H1 (cell line): ENCODE measurements at regions not wholly inside any gene's neighbourhood (a gene's known extent, or its start where the extent isn't known, plus 50 kb on each side); places are given as distances from the start of the nearest gene placed in this dataset.

Source experiments
- CTCF ChIA-PET: fragments of 300-600 bp; sonication (Branson Sonifier 250); formaldehyde crosslinking; loops from one replicate; lab custom pipeline; 2021; ENCODE audit not compliant: partially characterized antibody; lab: Charles Lee
- POLR2A ChIA-PET: fragments of 300-600 bp; sonication (Branson Sonifier 250); formaldehyde crosslinking; loops from one replicate; lab custom pipeline; 2021; ENCODE audit warnings: inconsistent platforms; ENCODE audit not compliant: partially characterized antibody; lab: Charles Lee
- DNase-seq, 2 experiments: peaks; one replicate each; pipeline versions ENCODE4 v3.0.0 to v3.0.0-alpha.2; 2010 to 2022; ENCODE audit warnings: low spot score in 2 of 2, low read depth in 1 of 2, mixed read lengths in 1 of 2
- FAIRE-seq: peaks from 2 replicates; lab custom pipeline; 2011; peaks lifted over from hg19 to GRCh38; lab: Jason Lieb, UNC
- H2AFZ ChIP-seq: 2 replicates; pipeline ENCODE4 v1.8.1; 2012; ENCODE audit warnings: low read length, inconsistent platforms
- H2AK5ac ChIP-seq: 2 replicates; pipeline ENCODE4 v1.6.1; 2013; ENCODE audit warnings: low read depth, low read length
- H2BK120ac ChIP-seq: replicated peaks from 2 replicates; pipeline ENCODE3; 2013; ENCODE audit warnings: low read depth, low read length, inconsistent platforms
- H2BK12ac ChIP-seq: 2 replicates; pipeline ENCODE4 v1.6.1; 2013; ENCODE audit warnings: low read depth, low read length
- H2BK15ac ChIP-seq: 2 replicates; pipeline ENCODE4 v1.6.1; 2013; ENCODE audit warnings: low read length
- H2BK20ac ChIP-seq: 2 replicates; pipeline ENCODE4 v1.6.1; 2013; ENCODE audit warnings: low read length
- H2BK5ac ChIP-seq: 2 replicates; pipeline ENCODE4 v1.6.1; 2013; ENCODE audit warnings: low read depth, low read length
- H3K14ac ChIP-seq: 2 replicates; pipeline ENCODE4 v1.6.1; 2013; ENCODE audit warnings: inconsistent platforms; ENCODE audit not compliant: insufficient read length
- H3K18ac ChIP-seq: 2 replicates; pipeline ENCODE4 v1.6.1; 2013; ENCODE audit warnings: low read length; ENCODE audit errors: extremely low read depth
- H3K23ac ChIP-seq: 2 replicates; pipeline ENCODE4 v1.6.1; 2013; ENCODE audit warnings: inconsistent platforms; ENCODE audit not compliant: insufficient read length
- H3K23me2 ChIP-seq: 2 replicates; pipeline ENCODE4 v1.6.1; 2013; ENCODE audit warnings: low read depth, low read length
- H3K27ac ChIP-seq: 2 replicates; pipeline ENCODE4 v1.6.1; 2011; ENCODE audit warnings: low read depth, low read length, inconsistent platforms
- H3K27me3 ChIP-seq, 4 experiments: replicated peaks in 1 of 4; 1 replicate in 1 of 4; 2 replicates in 3 of 4; pipeline versions ENCODE4 v1.6.1 to v1.8.1; 2011 to 2013; ENCODE audit warnings: low read length in 3 of 4, mild to moderate bottlenecking in 3 of 4, inconsistent platforms in 2 of 4, mixed read lengths in 2 of 4, moderate library complexity in 1 of 4; ENCODE audit not compliant: control insufficient read depth in 3 of 4, insufficient read depth in 3 of 4; ENCODE audit errors: extremely low read depth in 1 of 4
- H3K36me3 ChIP-seq, 4 experiments: 2 replicates each; pipeline versions ENCODE4 v1.6.1 to v1.8.1; 2011 to 2013; ENCODE audit warnings: mild to moderate bottlenecking in 4 of 4, low read length in 3 of 4, moderate library complexity in 2 of 4, control low read depth in 1 of 4, inconsistent platforms in 1 of 4; ENCODE audit not compliant: insufficient read depth in 4 of 4, control insufficient read depth in 2 of 4
- H3K4ac ChIP-seq: replicated peaks from 2 replicates; pipeline ENCODE3; 2013; ENCODE audit warnings: low read length, low read depth, mixed read lengths, inconsistent platforms; ENCODE audit not compliant: insufficient read length
- H3K4me1 ChIP-seq, 4 experiments: replicated peaks in 1 of 4; 1 replicate in 1 of 4; 2 replicates in 3 of 4; pipeline versions ENCODE4 v1.6.1 to v1.8.1; 2011 to 2013; ENCODE audit warnings: low read length in 3 of 4, inconsistent platforms in 2 of 4, mixed read lengths in 1 of 4; ENCODE audit not compliant: insufficient read depth in 4 of 4, control insufficient read depth in 3 of 4
- H3K4me2 ChIP-seq, 2 experiments: 2 replicates each; pipeline versions ENCODE4 v1.6.1 to v1.8.1; 2011 to 2013; ENCODE audit warnings: low read depth in 2 of 2, low read length in 2 of 2, control low read depth in 1 of 2, inconsistent platforms in 1 of 2, mild to moderate bottlenecking in 1 of 2; ENCODE audit not compliant: insufficient read depth in 1 of 2
- H3K4me3 ChIP-seq, 4 experiments: fragments of 200-600, 300-600 bp in 1 of 4; sonication (generic), shearing (Covaris generic), sonication (Bioruptor Twin) in 1 of 4; 2 replicates each; pipeline versions ENCODE4 v1.5.1 to v1.8.1; 2011 to 2016; ENCODE audit warnings: low read length in 4 of 4, low read depth in 3 of 4, control low read depth in 2 of 4, inconsistent platforms in 2 of 4, mild to moderate bottlenecking in 2 of 4, mixed read lengths in 1 of 4, moderate library complexity in 1 of 4; ENCODE audit not compliant: insufficient read depth in 2 of 4; ENCODE audit errors: extremely low read depth in 1 of 4
- H3K56ac ChIP-seq: replicated peaks from 2 replicates; pipeline ENCODE3; 2013; ENCODE audit warnings: low read depth, mild to moderate bottlenecking, mixed read lengths, low read length, inconsistent platforms; ENCODE audit not compliant: insufficient read length
- H3K79me1 ChIP-seq: 2 replicates; pipeline ENCODE4 v1.6.1; 2013; ENCODE audit warnings: low read depth, low read length, control low read depth
- H3K79me2 ChIP-seq, 2 experiments: 2 replicates each; pipeline versions ENCODE4 v1.6.1 to v1.8.1; 2012 to 2013; ENCODE audit warnings: low read length in 2 of 2, mild to moderate bottlenecking in 2 of 2, inconsistent platforms in 1 of 2; ENCODE audit not compliant: insufficient read depth in 2 of 2, control insufficient read depth in 1 of 2
- H3K9ac ChIP-seq, 4 experiments: replicated peaks in 1 of 4; 1 replicate in 1 of 4; 2 replicates in 3 of 4; pipeline versions ENCODE4 v1.6.1 to v1.8.1; 2011 to 2013; ENCODE audit warnings: low read depth in 3 of 4, low read length in 3 of 4, control low read depth in 2 of 4, mild to moderate bottlenecking in 2 of 4, moderate library complexity in 2 of 4, inconsistent platforms in 1 of 4; ENCODE audit errors: extremely low read depth in 1 of 4
- H3K9me3 ChIP-seq, 2 experiments: 2 replicates each; pipeline versions ENCODE4 v1.6.1 to v1.8.1; 2012 to 2013; ENCODE audit warnings: mild to moderate bottlenecking in 2 of 2, moderate library complexity in 2 of 2, control low read depth in 1 of 2, inconsistent platforms in 1 of 2, low read depth in 1 of 2, low read length in 1 of 2, mixed read lengths in 1 of 2; ENCODE audit not compliant: insufficient read depth in 2 of 2
- H4K20me1 ChIP-seq, 2 experiments: replicated peaks in 1 of 2; 2 replicates each; pipeline versions ENCODE3 to v1.8.1; 2011 to 2013; ENCODE audit warnings: inconsistent platforms in 2 of 2, low read length in 2 of 2, mild to moderate bottlenecking in 1 of 2; ENCODE audit not compliant: insufficient read depth in 2 of 2, control insufficient read depth in 1 of 2
- H4K5ac ChIP-seq: 2 replicates; pipeline ENCODE4 v1.6.1; 2013; ENCODE audit warnings: low read length, low read depth, mixed read lengths, inconsistent platforms; ENCODE audit not compliant: insufficient read length
- H4K8ac ChIP-seq: 2 replicates; pipeline ENCODE4 v1.8.0; 2013; ENCODE audit warnings: mild to moderate bottlenecking, moderate library complexity, low read length, inconsistent platforms; ENCODE audit not compliant: insufficient read depth; ENCODE audit errors: extremely low read depth
- H4K91ac ChIP-seq: replicated peaks from 2 replicates; pipeline ENCODE3; 2013; ENCODE audit warnings: low read length, mixed read lengths, inconsistent platforms; ENCODE audit not compliant: insufficient read length
- BRCA1 ChIP-seq: IDR thresholded peaks from 2 replicates; pipeline ENCODE4 v1.6.1; 2012; ENCODE audit warnings: low read depth, low read length, improper control_type of control experiment
- EGR1 ChIP-seq: IDR thresholded peaks from 2 replicates; pipeline ENCODE4 v1.6.1; 2011; ENCODE audit warnings: low read depth, low read length, borderline replicate concordance
- GTF2F1 ChIP-seq: IDR thresholded peaks from 2 replicates; pipeline ENCODE4 v1.6.1; 2012; ENCODE audit warnings: low read depth, low read length, improper control_type of control experiment, borderline replicate concordance
- KDM4A ChIP-seq: IDR thresholded peaks from one replicate; pipeline ENCODE4 v1.7.1; 2012; ENCODE audit warnings: low read depth, mild to moderate bottlenecking, moderate library complexity, low read length, inconsistent platforms; ENCODE audit not compliant: severe bottlenecking
- MAFK ChIP-seq: IDR thresholded peaks from 2 replicates; pipeline ENCODE4 v1.6.1; 2012; ENCODE audit warnings: low read depth, mild to moderate bottlenecking, improper control_type of control experiment, low read length
- RAD21 ChIP-seq, 2 experiments: IDR thresholded peaks in 1 of 2; conservative IDR thresholded peaks in 1 of 2; 2 replicates each; pipeline ENCODE4 v1.6.1; 2011; ENCODE audit warnings: low read depth in 2 of 2, low read length in 2 of 2, improper control_type of control experiment in 1 of 2, inconsistent platforms in 1 of 2, mild to moderate bottlenecking in 1 of 2, moderate library complexity in 1 of 2
- SIRT6 ChIP-seq: IDR thresholded peaks from one replicate; pipeline ENCODE4 v1.7.1; 2012; ENCODE audit warnings: low read length, inconsistent platforms
- TAF7 ChIP-seq: optimal IDR thresholded peaks from 2 replicates; pipeline ENCODE3; 2011; ENCODE audit warnings: low read depth, mild to moderate bottlenecking, inconsistent platforms, low read length, moderate library complexity, borderline replicate concordance
- WGBS, 2 experiments: shearing (Covaris generic) in 1 of 2; methylation state at CpG; one replicate each; pipeline versions ENCODE4 v1.1.6 to v1.1.7; 2013 to 2015; ENCODE audit warnings: low lambda C conversion rate in 2 of 2, mixed read lengths in 2 of 2, inconsistent platforms in 1 of 2, low coverage in 1 of 2, missing lambda C conversion rate in 1 of 2; ENCODE audit not compliant: insufficient replicate concordance in 2 of 2, insufficient coverage in 1 of 2, insufficient read length in 1 of 2; ENCODE audit errors: extremely low coverage in 1 of 2, missing lambda C conversion rate in 1 of 2; 5-methylcytosine and 5-hydroxymethylcytosine counted together

DNA sequence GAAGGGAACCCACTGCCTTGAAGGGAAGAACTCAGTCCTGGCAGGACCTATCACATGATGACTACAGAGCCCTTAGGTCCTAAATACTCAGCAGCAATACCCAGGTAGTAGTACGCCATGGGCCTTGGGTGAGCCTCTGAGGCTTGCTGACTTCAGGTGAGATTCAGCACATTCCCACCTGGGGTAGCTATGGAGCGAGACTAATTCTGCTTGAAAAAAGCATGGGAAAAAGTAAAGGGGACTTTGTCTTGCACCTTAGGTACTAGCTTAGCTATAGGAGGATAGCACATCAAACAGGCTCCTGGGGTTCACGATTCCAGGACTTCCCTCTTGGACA, 98.2 kb upstream of the MEOX2 start:
- Histone ChIP-seq H3K79me2 (no peaks in the 10 kb centered on the region), H3K56ac (no peak overlapping the region), H3K14ac (no peak overlapping the region), H3K9me3 (no peaks in the 10 kb centered on the region), H3K18ac (no peak overlapping the region), H4K5ac (no peak overlapping the region), H3K79me1 (no peaks in the 10 kb centered on the region), H3K27ac (no peak overlapping the region), H3K23ac (no peak overlapping the region), H4K91ac (no peak overlapping the region), H3K4me2 (no peak overlapping the region), H4K20me1 (no peaks in the 10 kb centered on the region), H3K4me3 (no peak overlapping the region), H3K36me3 (no peaks in the 10 kb centered on the region), H4K8ac (no peak overlapping the region), H3K23me2 (no peaks in the 10 kb centered on the region), H2BK20ac (no peak overlapping the region), H2BK120ac (no peak overlapping the region), H3K4me1 (peaks cover 0 to 4% (median 3%) of the 10 kb centered on the region in 4 experiments; a peak in 3 of 7 replicates), H2AFZ (no peak overlapping the region), H2BK12ac (no peak overlapping the region)
- ChIA-PET CTCF (interaction anchor here (0.6 to 1.5 kb wide), 6 partner anchors 13 to 780 kb away, joined by 3 to 5 read pairs (median 3); no protein-coding TSS in a partner anchor), POLR2A (no interaction called here)
- no peak for DNase-seq
- FAIRE-seq = no peak
- WGBS, 2 experiments = 86% methylated on average over 3 of the region's 3 CpGs; no CpG with 5 or more reads in 1 of the 2 experiments
- TF ChIP-seq MAFK = no peak
- no peak for TF ChIP-seq KDM4A
- TF ChIP-seq GTF2F1 = no peak
- no peak for TF ChIP-seq BRCA1
- peak in 1 of 2 experiments; percentile 17; a peak in 1 of 4 replicates for TF ChIP-seq RAD21 (IDR thresholded peaks at IDR 0.05 in 1 of 2, conservative IDR thresholded peaks at IDR 0.05 in 1 of 2; ENCODE audit: low read depth in 2 of 2, low read length in 2 of 2)
- no peak for TF ChIP-seq SIRT6
- no peak for TF ChIP-seq TAF7
- TF ChIP-seq EGR1 = no peak
- TF ChIP-seq, all 59 proteins: peak for 1
- Histone ChIP-seq H2BK15ac (no peak overlapping the region), H2AK5ac (no peak overlapping the region), H2BK5ac (no peak overlapping the region), H3K4ac (no peak overlapping the region), H3K9ac (no peak overlapping the region), H3K27me3 (no peaks in the 10 kb centered on the region)
